HL-60 (cell line): ENCODE measurements at regions not wholly inside any gene's neighbourhood (a gene's known extent, or its start where the extent isn't known, plus 50 kb on each side); places are given as distances from the start of the nearest gene placed in this dataset.

ENCODE experiments used
- DNase-seq, 2 experiments: peaks; one replicate each; pipeline ENCODE4 v3.0.0-alpha.2; 2010 to 2020; ENCODE audit warnings: low read depth in 1 of 2, low spot score in 1 of 2
- H3K27ac ChIP-seq: fragments of 250-450 bp; sonication (Bioruptor Pico); replicated peaks from 2 replicates; pipeline ENCODE4 v1.5.1; 2020; ENCODE audit warnings: mild to moderate bottlenecking, moderate library complexity
- H3K27me3 ChIP-seq: fragments of 250-450 bp; sonication (Bioruptor Pico); 2 replicates; pipeline ENCODE4 v1.5.1; 2021; ENCODE audit warnings: mild to moderate bottlenecking, moderate library complexity; ENCODE audit not compliant: insufficient read depth, poor library complexity, severe bottlenecking
- H3K4me3 ChIP-seq: replicated peaks from 2 replicates; pipeline ENCODE4 v1.5.1; 2011; ENCODE audit warnings: mild to moderate bottlenecking, control low read depth, low read length; ENCODE audit not compliant: insufficient read depth
- GABPA ChIP-seq: IDR thresholded peaks from 2 replicates; pipeline ENCODE4 v1.6.1; 2012; ENCODE audit warnings: low read depth
- POLR2AphosphoS5 ChIP-seq: IDR thresholded peaks from 2 replicates; pipeline ENCODE4 v1.6.1; 2012; ENCODE audit warnings: low read depth
- REST ChIP-seq: IDR thresholded peaks from 2 replicates; pipeline ENCODE4 v1.6.1; 2012; ENCODE audit warnings: low read depth; ENCODE audit not compliant: insufficient replicate concordance
- SPI1 ChIP-seq: IDR thresholded peaks from 2 replicates; pipeline ENCODE4 v1.6.1; 2012; ENCODE audit warnings: low read depth, mild to moderate bottlenecking, borderline replicate concordance
- TF ChIP-seq, protein P1 (sequence below): IDR thresholded peaks from one replicate; pipeline ENCODE4 v1.5.1; 2011; ENCODE audit warnings: low read length, control low read depth, inconsistent platforms; ENCODE audit not compliant: insufficient read depth

- TF ChIP-seq POLR2AphosphoS5 (no peak), REST (no peak), SPI1 (no peak)
- TF ChIP-seq, protein P1, sequence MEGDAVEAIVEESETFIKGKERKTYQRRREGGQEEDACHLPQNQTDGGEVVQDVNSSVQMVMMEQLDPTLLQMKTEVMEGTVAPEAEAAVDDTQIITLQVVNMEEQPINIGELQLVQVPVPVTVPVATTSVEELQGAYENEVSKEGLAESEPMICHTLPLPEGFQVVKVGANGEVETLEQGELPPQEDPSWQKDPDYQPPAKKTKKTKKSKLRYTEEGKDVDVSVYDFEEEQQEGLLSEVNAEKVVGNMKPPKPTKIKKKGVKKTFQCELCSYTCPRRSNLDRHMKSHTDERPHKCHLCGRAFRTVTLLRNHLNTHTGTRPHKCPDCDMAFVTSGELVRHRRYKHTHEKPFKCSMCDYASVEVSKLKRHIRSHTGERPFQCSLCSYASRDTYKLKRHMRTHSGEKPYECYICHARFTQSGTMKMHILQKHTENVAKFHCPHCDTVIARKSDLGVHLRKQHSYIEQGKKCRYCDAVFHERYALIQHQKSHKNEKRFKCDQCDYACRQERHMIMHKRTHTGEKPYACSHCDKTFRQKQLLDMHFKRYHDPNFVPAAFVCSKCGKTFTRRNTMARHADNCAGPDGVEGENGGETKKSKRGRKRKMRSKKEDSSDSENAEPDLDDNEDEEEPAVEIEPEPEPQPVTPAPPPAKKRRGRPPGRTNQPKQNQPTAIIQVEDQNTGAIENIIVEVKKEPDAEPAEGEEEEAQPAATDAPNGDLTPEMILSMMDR, result no peak
- no peak overlapping the region for H3K4me3 ChIP-seq
- no peak for DNase-seq
- H3K27me3 ChIP-seq, result no peaks in the 10 kb centered on the region
- no peak overlapping the region for H3K27ac ChIP-seq
Observed at GRCh38 chr3:146968204-146968651, 363.1 kb upstream of the PLSCR5 start.

DNA sequence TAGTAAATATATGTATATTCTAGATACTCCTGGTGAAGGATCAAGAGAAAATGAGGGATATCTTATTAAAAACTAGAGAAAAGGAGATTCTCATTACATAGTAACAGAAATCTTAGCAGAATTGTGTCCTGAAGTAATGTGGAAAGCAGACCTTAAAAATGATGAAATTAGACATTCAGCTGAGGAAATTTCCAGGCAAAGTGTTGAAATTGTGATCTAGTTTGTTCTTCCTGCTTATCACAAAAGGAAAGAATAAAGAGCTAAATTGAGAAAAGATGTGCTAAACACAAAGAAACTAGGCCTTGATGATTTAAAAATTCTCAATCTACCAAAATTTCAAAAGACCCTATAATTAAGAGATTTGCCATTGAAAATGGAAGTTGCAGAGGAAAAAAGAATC lies 362.6 kb upstream of the PLSCR5 start:
- TF ChIP-seq REST, result no peak
- TF ChIP-seq, protein P1, result no peak
- TF ChIP-seq GABPA, result no peak
- no peak for TF ChIP-seq POLR2AphosphoS5
- no peak for TF ChIP-seq SPI1
- Histone ChIP-seq H3K27me3 (no peaks in the 10 kb centered on the region), H3K27ac (no peak overlapping the region), H3K4me3 (no peak overlapping the region)
- DNase-seq, result no peak

- H3K27me3 ChIP-seq, result no peaks in the 10 kb centered on the region
- no peak overlapping the region for H3K27ac ChIP-seq
- TF ChIP-seq SPI1 (no peak), POLR2AphosphoS5 (no peak), REST (no peak), GABPA (no peak)
- TF ChIP-seq, protein P1, result no peak
- H3K4me3 ChIP-seq, result no peak overlapping the region
- no peak for DNase-seq
Observed at GRCh38 chr3:146966124-146966523, 361.0 kb upstream of the PLSCR5 start.
